ENCODE measurements at regions not wholly inside any gene's neighbourhood (a gene's known extent, or its start where the extent isn't known, plus 50 kb on each side); places are given as distances from the start of the nearest gene placed in this dataset.

DNA sequence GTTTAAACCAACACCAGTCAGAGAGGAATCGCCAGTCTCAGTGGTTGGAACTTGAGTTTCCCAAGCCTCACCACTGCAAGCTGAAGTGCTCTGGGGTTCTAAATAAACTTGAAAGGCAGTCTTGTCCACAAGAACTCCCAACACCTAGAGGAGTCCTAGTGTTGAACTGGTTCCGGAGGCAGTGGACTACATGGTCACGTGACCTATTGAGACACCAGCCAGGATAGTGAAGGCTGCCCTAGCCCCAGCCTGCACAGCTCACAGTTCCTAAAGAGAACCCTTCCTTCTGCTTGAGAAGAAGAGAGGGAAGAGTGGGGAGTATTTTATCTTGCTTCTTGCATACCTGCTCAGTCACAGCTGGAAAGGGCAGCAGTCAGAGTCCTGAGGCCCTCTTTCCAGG lies 1012.7 kb upstream of the ADGRL3 start:
- CTCF ChIA-PET, result no interaction called here
- no peak for DNase-seq (ENCODE audit: low read depth, low spot score)
- TF ChIP-seq, protein P1, sequence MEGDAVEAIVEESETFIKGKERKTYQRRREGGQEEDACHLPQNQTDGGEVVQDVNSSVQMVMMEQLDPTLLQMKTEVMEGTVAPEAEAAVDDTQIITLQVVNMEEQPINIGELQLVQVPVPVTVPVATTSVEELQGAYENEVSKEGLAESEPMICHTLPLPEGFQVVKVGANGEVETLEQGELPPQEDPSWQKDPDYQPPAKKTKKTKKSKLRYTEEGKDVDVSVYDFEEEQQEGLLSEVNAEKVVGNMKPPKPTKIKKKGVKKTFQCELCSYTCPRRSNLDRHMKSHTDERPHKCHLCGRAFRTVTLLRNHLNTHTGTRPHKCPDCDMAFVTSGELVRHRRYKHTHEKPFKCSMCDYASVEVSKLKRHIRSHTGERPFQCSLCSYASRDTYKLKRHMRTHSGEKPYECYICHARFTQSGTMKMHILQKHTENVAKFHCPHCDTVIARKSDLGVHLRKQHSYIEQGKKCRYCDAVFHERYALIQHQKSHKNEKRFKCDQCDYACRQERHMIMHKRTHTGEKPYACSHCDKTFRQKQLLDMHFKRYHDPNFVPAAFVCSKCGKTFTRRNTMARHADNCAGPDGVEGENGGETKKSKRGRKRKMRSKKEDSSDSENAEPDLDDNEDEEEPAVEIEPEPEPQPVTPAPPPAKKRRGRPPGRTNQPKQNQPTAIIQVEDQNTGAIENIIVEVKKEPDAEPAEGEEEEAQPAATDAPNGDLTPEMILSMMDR (IDR thresholded peaks at IDR 0.05; ENCODE audit: insufficient read depth, low read length, missing control alignments), result no peak
- H3K4me3 ChIP-seq (ENCODE audit: low read depth, low read length), result no peak overlapping the region
- POLR2A ChIA-PET, result no interaction called here

DNA sequence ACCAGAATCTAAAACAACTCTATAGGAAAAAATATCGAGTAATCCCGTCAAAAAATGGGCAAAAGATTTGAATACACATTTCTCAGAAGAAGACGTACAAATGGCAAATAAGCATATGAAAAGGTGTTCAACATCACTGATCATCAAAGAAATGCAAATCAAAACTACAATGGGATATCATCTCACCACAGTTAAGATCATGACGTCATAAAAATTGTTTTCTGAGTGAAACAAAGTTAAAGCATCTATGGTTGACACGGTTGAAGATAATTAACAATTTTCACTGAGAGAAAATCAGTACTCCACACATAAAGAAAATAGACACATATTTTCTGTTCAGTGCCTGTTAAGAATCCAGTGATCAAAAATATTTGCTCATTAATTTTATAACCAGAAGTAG lies 1010.8 kb upstream of the ADGRL3 start:
- TF ChIP-seq, protein P1 (IDR thresholded peaks at IDR 0.05; ENCODE audit: insufficient read depth, low read length, missing control alignments), result no peak
- no peak overlapping the region for H3K4me3 ChIP-seq (ENCODE audit: low read depth, low read length)
- no peak for DNase-seq (ENCODE audit: low read depth, low spot score)
- ChIA-PET CTCF (no interaction called here), POLR2A (no interaction called here)

DNA sequence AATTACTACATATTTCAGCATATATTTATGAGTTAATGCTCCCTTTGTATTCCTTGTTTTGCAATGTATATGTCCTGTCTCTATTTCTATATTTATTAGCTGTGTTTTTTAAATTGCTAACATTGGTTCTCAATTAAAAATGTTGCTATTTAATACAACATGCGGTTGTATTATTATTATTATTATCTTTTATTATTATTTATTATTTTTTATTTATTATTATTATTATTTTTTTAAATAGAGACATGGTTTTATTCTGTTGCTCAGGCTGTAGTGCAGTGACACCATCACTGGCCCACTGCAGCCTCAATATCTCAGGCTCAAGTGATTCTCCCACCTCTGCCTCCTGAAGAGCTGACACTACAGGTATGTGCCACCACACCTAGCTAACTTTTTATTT lies 1005.9 kb upstream of the ADGRL3 start:
- POLR2A ChIA-PET, result no interaction called here
- TF ChIP-seq, protein P1 (IDR thresholded peaks at IDR 0.05; ENCODE audit: insufficient read depth, low read length, missing control alignments), result no peak
- CTCF ChIA-PET, result no interaction called here
- no peak overlapping the region for H3K4me3 ChIP-seq (ENCODE audit: low read depth, low read length)
- DNase-seq (ENCODE audit: low read depth, low spot score), result no peak

DNA sequence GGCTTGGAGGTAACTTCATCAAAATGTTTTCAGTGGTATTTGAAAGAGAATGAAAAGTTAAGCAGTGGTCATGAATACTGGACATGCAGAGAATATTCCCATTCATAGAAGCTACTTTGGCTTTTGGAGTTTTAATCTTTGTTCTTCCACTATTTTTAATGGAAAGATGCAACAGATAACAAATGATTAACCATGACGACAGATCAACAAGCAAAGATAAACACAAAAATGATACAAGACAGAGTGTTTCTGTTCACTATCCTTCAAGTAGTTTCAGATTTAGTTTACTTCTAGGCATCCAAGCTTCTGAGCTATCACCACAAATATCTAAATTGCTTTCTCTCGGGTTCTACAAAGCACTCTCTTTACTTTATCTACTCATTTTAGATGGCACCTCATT lies 1004.9 kb upstream of the ADGRL3 start:
- POLR2A ChIA-PET, result no interaction called here
- CTCF ChIA-PET, result interaction anchor here (1.4 kb wide), 1 partner anchor 11 kb away, joined by 5 read pairs; no protein-coding TSS in a partner anchor

DNA sequence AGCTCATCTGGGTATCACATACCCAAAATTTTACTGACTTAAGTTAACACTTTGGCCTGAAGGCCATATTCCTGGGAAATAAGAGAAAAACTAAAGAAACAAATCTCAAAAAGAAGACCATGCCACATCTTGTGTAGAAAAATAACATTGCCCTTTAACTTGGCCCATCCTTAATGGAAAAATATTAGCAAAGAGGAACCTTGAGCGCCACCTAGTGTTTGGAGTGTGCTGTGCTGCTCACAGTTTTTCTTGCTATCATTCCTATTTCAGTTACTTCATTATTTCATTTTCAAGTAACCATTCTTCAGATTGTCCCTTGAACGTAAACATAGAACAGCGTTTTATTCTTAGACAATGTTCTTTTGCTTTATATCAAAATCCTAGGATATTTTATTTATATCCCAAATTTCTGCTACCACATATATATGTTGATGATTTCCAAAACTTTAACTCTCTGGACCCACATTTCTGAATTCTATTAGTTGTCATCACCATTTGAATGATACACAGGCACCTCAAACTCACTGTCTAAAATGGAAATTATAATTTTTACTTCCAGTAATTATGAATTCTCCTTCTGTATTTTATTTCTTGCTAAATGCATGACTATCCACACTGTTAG lies 999.0 kb upstream of the ADGRL3 start:
- POLR2A ChIA-PET, result no interaction called here
- H3K4me3 ChIP-seq (ENCODE audit: low read depth, low read length), result no peak overlapping the region
- TF ChIP-seq, protein P1 (IDR thresholded peaks at IDR 0.05; ENCODE audit: insufficient read depth, low read length, missing control alignments), result peak; percentile 80
- DNase-seq (ENCODE audit: low read depth, low spot score), result no peak
- CTCF ChIA-PET, result interaction anchor here (1.2 kb wide), 1 partner anchor 10 kb away, joined by 3 read pairs; no protein-coding TSS in a partner anchor

More for the DNA sequence above, 1004.9 kb upstream of the ADGRL3 start:
- H3K4me3 ChIP-seq (ENCODE audit: low read depth, low read length), result no peak overlapping the region
- DNase-seq (ENCODE audit: low read depth, low spot score), result no peak
- TF ChIP-seq, protein P1 (IDR thresholded peaks at IDR 0.05; ENCODE audit: insufficient read depth, low read length, missing control alignments), result no peak

DNA sequence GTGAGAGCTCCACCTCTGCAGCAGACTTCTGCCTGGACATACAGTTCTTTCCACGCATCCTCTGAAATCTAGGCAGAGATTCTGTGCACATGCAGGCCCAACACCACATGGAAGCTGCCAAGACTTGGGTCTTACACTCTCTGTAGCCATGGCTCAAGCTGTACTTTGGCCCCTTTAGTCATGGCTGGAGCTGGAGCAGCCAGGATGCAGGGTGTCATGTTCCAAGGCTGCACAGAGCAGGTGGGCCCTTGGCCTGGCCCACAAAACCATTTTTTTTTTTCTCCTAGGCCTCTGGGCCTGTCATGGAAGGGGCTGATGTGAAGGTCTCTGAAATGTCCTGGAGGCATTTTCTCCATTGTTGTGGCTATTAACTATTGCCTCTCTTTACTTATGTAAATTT lies 990.5 kb upstream of the ADGRL3 start:
- TF ChIP-seq, protein P1 (IDR thresholded peaks at IDR 0.05; ENCODE audit: insufficient read depth, low read length, missing control alignments), result no peak
- POLR2A ChIA-PET, result no interaction called here
- CTCF ChIA-PET, result no interaction called here
- DNase-seq (ENCODE audit: low read depth, low spot score), result no peak
- H3K4me3 ChIP-seq (ENCODE audit: low read depth, low read length), result no peak overlapping the region
